GM23338 (cell line): ENCODE measurements at regions not wholly inside any gene's neighbourhood (a gene's known extent, or its start where the extent isn't known, plus 50 kb on each side); places are given as distances from the start of the nearest gene placed in this dataset.

Experiments
- CREB1 ChIP-seq: fragments of 250-450 bp; sonication (Bioruptor Pico); IDR thresholded peaks from 2 replicates; pipeline ENCODE4 v1.5.0; 2020; ENCODE audit warnings: low read depth, mild to moderate bottlenecking, moderate library complexity
- CTCF ChIP-seq, 2 experiments: fragments of 200-600 bp in 1 of 2; sonication (generic) in 1 of 2; conservative IDR thresholded peaks; 2 replicates each; pipeline versions ENCODE4 v1.5.1 to v1.6.1; 2016 to 2017; ENCODE audit warnings: antibody characterized with exemption in 2 of 2, low read depth in 2 of 2, mild to moderate bottlenecking in 2 of 2, moderate library complexity in 1 of 2

DNA sequence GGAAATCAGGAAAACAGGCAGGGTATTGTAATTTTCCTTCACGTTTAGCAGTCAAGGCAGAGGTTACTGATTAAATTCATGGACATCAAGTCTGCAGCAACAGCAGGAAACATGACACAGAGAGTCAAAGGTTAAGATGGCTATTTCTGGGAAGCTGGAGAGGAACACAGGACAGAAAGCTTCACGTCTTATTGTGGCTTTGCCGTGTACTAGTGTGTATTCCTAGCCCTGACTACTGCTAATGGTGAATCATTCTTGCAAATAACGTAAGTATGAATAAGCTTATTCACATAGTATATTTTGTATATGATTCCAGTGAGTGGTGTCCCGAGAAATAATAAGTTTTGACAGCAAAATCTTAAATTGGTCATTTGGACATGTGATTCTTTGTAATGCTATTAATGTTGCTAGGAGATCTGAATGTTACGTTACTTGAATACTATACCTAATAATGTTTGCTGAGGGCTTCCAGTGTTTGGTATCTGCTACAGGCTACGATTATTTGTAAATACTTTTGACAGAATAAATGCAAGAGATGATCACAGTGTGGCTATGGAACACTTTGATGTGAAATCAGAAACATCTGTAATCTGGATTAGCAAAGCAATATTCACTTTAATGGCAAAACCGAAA, 77.4 kb downstream of the DISP1 start:
- TF ChIP-seq CTCF (conservative IDR thresholded peaks at IDR 0.05; ENCODE audit: low read depth in 2 of 2) (no peak), CREB1 (no peak)
